Neural cell (in vitro differentiated cells): ENCODE measurements at regions not wholly inside any gene's neighbourhood (a gene's known extent, or its start where the extent isn't known, plus 50 kb on each side); places are given as distances from the start of the nearest gene placed in this dataset.

Experiments
- H2AFZ ChIP-seq: fragments of 200-600, 300-800 bp; sonication (generic), shearing (Covaris generic); 2 replicates; pipeline ENCODE4 v1.6.0; 2014; ENCODE audit warnings: low read depth, mild to moderate bottlenecking, antibody characterized with exemption, low read length, moderate library complexity
- H3F3A ChIP-seq: fragments of 200-600 bp; shearing (Covaris generic); 2 replicates; pipeline ENCODE4 v1.6.1; 2016; ENCODE audit warnings: mild to moderate bottlenecking, moderate library complexity, mixed read lengths, antibody characterized with exemption, low read length; ENCODE audit not compliant: insufficient read depth, poor library complexity, severe bottlenecking
- H3K27ac ChIP-seq: fragments of 200-600, 300-800 bp; sonication (generic), shearing (Covaris generic); 2 replicates; pipeline ENCODE4 v1.5.1; 2014; ENCODE audit warnings: mild to moderate bottlenecking, low read length, moderate library complexity
- H3K27me3 ChIP-seq: fragments of 300-800, 200-600 bp; sonication (generic), shearing (Covaris generic); 2 replicates; pipeline ENCODE4 v1.6.0; 2014; ENCODE audit warnings: mild to moderate bottlenecking, low read depth, low read length, moderate library complexity; ENCODE audit not compliant: insufficient read depth
- H3K36me3 ChIP-seq: fragments of 300-800, 200-600 bp; sonication (generic), shearing (Covaris generic); 2 replicates; pipeline ENCODE4 v1.5.1; 2014; ENCODE audit warnings: mild to moderate bottlenecking, antibody characterized with exemption, low read length, moderate library complexity; ENCODE audit not compliant: insufficient read depth
- H3K4me2 ChIP-seq: fragments of 300-800, 200-600 bp; sonication (generic), shearing (Covaris generic); 2 replicates; pipeline ENCODE4 v1.6.0; 2014; ENCODE audit warnings: mild to moderate bottlenecking, low read length
- H3K4me3 ChIP-seq: fragments of 300-800, 200-600 bp; sonication (generic), shearing (Covaris generic); 2 replicates; pipeline ENCODE4 v1.5.1; 2014; ENCODE audit warnings: mild to moderate bottlenecking, low read length, moderate library complexity
- H3K79me2 ChIP-seq: fragments of 200-600 bp; shearing (Covaris generic); replicated peaks from 2 replicates; pipeline ENCODE4 v1.6.0; 2014; ENCODE audit warnings: mild to moderate bottlenecking, low read length, moderate library complexity; ENCODE audit not compliant: insufficient read depth
- H3K9ac ChIP-seq: fragments of 300-800, 200-600 bp; sonication (generic), shearing (Covaris generic); 2 replicates; pipeline ENCODE4 v1.6.1; 2016; ENCODE audit warnings: mild to moderate bottlenecking, low read length, mixed read lengths
- H3K9me2 ChIP-seq: fragments of 200-600 bp; shearing (Covaris generic); 2 replicates; pipeline ENCODE4 v1.6.1; 2016; ENCODE audit warnings: mild to moderate bottlenecking, low read length, mixed read lengths; ENCODE audit not compliant: insufficient read depth
- H3K9me3 ChIP-seq: fragments of 200-600, 300-800 bp; sonication (generic), shearing (Covaris generic); 2 replicates; pipeline ENCODE4 v1.6.1; 2016; ENCODE audit warnings: mild to moderate bottlenecking, mixed run types, low read length, moderate library complexity, mixed read lengths
- H4K20me1 ChIP-seq: fragments of 200-600 bp; shearing (Covaris generic); 2 replicates; pipeline ENCODE4 v1.6.1; 2016; ENCODE audit warnings: mild to moderate bottlenecking, mixed run types; ENCODE audit not compliant: insufficient read depth
- CTCF ChIP-seq: fragments of 450-650 bp; IDR thresholded peaks from 2 replicates; pipeline ENCODE4 v1.5.1; 2014; ENCODE audit warnings: antibody characterized with exemption, mild to moderate bottlenecking, moderate library complexity; ENCODE audit not compliant: poor library complexity, severe bottlenecking
- EP300 ChIP-seq: fragments of 450-650 bp; conservative IDR thresholded peaks from 2 replicates; pipeline ENCODE4 v1.6.1; 2014; ENCODE audit warnings: antibody characterized with exemption, mild to moderate bottlenecking, moderate library complexity; ENCODE audit not compliant: poor library complexity, severe bottlenecking
- EZH2 ChIP-seq: fragments of 200-600, 300-800 bp; shearing (Covaris generic), sonication (generic); IDR thresholded peaks from 2 replicates; pipeline ENCODE4 v1.6.1; 2014; ENCODE audit warnings: antibody characterized with exemption, low read length, borderline replicate concordance, mild to moderate bottlenecking; ENCODE audit not compliant: insufficient read depth, poor library complexity, severe bottlenecking
- MXI1 ChIP-seq: fragments of 450-650 bp; conservative IDR thresholded peaks from 2 replicates; pipeline ENCODE4 v1.6.1; 2014; ENCODE audit warnings: antibody characterized with exemption, mild to moderate bottlenecking; ENCODE audit not compliant: poor library complexity, severe bottlenecking
- POLR2AphosphoS5 ChIP-seq: IDR thresholded peaks from 2 replicates; pipeline ENCODE4 v1.6.1; 2012
- RAD21 ChIP-seq: fragments of 450-650 bp; conservative IDR thresholded peaks from 2 replicates; pipeline ENCODE4 v1.6.1; 2014; ENCODE audit warnings: antibody characterized with exemption, mild to moderate bottlenecking, moderate library complexity
- REST ChIP-seq: IDR thresholded peaks from 2 replicates; pipeline ENCODE4 v1.6.1; 2012; ENCODE audit warnings: borderline replicate concordance
- SMC3 ChIP-seq: fragments of 450-650 bp; conservative IDR thresholded peaks from 2 replicates; pipeline ENCODE4 v1.6.1; 2014; ENCODE audit warnings: antibody characterized with exemption, mild to moderate bottlenecking, moderate library complexity; ENCODE audit not compliant: poor library complexity
- TAF1 ChIP-seq: IDR thresholded peaks from 2 replicates; pipeline ENCODE4 v1.6.1; 2012; ENCODE audit warnings: low read depth

GRCh38 chr2:39932198-39932597, 153.1 kb upstream of the THUMPD2 start:
- H3K4me3 ChIP-seq, result no peak overlapping the region
- no peaks in the 10 kb centered on the region for H4K20me1 ChIP-seq
- no peaks in the 10 kb centered on the region for H3K9me2 ChIP-seq
- H3K9me3 ChIP-seq, result no peaks in the 10 kb centered on the region
- no peaks in the 10 kb centered on the region for H3K79me2 ChIP-seq
- H3K4me2 ChIP-seq, result no peak overlapping the region
- H3K27ac ChIP-seq, result no peak overlapping the region
- H3F3A ChIP-seq, result no peaks in the 10 kb centered on the region
- no peak overlapping the region for H2AFZ ChIP-seq
- H3K36me3 ChIP-seq, result no peaks in the 10 kb centered on the region
- H3K27me3 ChIP-seq, result no peaks in the 10 kb centered on the region
- no peak overlapping the region for H3K9ac ChIP-seq
- TF ChIP-seq EZH2, result no peak
- no peak for TF ChIP-seq CTCF
- TF ChIP-seq RAD21, result no peak
- TF ChIP-seq TAF1, result no peak
- TF ChIP-seq POLR2AphosphoS5, result no peak
- no peak for TF ChIP-seq REST
- TF ChIP-seq EP300, result no peak
- TF ChIP-seq SMC3, result no peak
- TF ChIP-seq MXI1, result no peak

- H3K9me3 ChIP-seq, result no peaks in the 10 kb centered on the region
- H3K4me2 ChIP-seq, result no peak overlapping the region
- H4K20me1 ChIP-seq, result no peaks in the 10 kb centered on the region
- no peak overlapping the region for H3K27ac ChIP-seq
- H3K4me3 ChIP-seq, result no peak overlapping the region
- H3F3A ChIP-seq, result no peaks in the 10 kb centered on the region
- no peak overlapping the region for H3K9ac ChIP-seq
- H3K79me2 ChIP-seq, result no peaks in the 10 kb centered on the region
- TF ChIP-seq EP300 (no peak), POLR2AphosphoS5 (no peak), EZH2 (no peak), MXI1 (no peak), SMC3 (no peak), REST (no peak), TAF1 (no peak), CTCF (no peak), RAD21 (no peak)
- no peak overlapping the region for H2AFZ ChIP-seq
- no peaks in the 10 kb centered on the region for H3K9me2 ChIP-seq
- H3K27me3 ChIP-seq, result no peaks in the 10 kb centered on the region
- no peaks in the 10 kb centered on the region for H3K36me3 ChIP-seq
These were observed 151.3 kb upstream of the THUMPD2 start for GRCh38 chr2:39930175-39930917.
